HG03565 (cell line): ENCODE measurements at regions not wholly inside any gene's neighbourhood (a gene's known extent, or its start where the extent isn't known, plus 50 kb on each side); places are given as distances from the start of the nearest gene placed in this dataset.
"Not testable (repeated sequence)": the region's sequence is repeated elsewhere in the genome, so short reads cannot be mapped to it uniquely, and the experiment has no call there.

Experiments used
- ATAC-seq: cut with Tn5 transposase; IDR thresholded peaks from one replicate; pipeline ENCODE4 v1.9.1; 2021; ENCODE audit warnings: mild to moderate bottlenecking, moderate library complexity; ENCODE audit not compliant: unreplicated experiment

DNA sequence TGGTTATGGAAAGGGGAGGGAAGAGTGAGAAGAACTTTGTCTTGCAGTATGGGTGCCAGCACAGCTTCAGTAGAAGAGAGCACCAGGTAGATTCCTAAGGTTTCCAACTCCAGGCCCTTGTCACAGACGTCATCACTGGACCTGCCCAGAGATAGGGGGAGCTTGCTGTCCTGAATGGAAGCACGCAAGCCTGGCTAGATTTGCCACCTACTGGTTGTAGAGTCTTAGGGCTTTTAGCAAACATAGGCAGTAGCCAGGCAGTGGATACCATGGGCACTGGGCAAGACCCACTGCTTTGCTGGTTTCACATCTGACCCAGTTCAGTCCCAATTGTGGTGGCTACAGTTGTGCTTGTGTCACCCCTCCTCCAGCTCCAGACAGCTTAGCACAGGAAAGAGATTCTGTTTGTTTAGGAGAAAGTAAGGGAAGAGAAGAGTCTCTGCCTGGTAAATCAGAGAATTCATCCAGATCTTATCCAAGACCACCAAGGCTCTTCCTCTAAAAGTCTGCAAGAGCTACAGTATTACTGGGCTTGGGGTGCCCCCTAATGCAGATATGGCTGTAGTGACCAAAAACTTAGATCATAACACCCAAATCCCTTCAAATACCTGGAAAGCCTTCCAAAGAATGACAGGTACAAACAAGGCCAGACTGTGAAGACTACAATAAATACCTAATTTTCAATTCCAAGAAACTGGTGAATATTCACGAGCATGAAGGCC, 158.9 kb downstream of the HINT1 start:
- ATAC-seq, result no peak

DNA sequence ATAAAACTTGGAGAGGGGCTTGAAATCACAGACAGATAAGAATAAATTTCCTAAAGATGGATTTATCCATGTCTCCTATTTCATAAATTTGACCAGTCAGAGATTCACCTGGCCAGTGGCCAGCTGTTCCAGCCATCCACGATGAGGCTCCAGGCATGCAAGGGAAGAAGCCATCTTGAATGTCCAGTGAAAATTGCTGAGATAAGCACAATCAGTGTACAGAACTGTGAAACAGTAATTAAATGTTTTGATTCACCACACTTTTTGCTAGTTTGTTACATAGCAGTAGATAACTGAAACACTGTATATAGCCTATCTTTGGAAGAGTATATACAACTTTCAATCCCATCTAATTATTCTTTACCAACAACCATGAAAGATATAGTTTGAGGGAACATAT, 163.5 kb downstream of the HINT1 start:
- no peak for ATAC-seq

DNA sequence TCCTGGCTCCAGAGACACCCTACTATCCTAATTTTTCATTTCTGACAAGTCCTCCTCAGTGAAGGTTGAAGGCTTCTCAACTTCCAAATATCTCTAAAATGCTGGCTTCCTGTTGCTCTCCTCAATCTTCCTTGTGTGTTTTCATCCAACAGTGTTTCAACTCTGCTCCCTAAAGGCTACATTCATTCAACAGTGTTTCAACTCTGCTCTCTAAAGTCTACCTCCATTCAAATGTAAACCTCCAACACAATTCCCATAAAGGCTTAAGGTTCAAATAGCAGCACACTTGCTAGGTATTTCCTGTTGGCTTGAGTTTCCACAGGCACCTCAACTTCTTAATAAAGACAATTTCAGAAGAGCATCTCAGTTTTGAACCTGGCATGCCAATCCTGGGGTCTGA, 164.8 kb downstream of the HINT1 start:
- ATAC-seq, result no peak

DNA sequence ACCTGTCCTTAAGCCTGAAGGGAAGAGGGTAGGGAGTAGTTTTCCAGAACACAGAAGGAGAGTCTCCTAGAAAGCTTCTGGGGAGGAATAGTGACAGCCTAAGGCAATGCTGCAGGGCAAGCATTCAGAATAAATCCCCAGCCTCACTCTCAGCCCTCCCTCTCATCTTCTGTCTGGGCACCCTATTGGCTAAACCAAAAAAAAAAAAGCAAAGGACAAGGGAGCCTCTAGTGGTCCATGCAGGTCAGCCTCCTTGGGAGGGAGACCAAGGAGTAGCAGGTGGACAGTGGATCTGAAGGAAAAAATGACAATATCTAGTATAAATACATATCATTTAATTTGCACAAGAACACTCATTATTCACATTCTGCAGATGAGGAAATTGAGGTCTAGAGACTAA, 168.3 kb downstream of the HINT1 start:
- ATAC-seq, result not testable (repeated sequence)

DNA sequence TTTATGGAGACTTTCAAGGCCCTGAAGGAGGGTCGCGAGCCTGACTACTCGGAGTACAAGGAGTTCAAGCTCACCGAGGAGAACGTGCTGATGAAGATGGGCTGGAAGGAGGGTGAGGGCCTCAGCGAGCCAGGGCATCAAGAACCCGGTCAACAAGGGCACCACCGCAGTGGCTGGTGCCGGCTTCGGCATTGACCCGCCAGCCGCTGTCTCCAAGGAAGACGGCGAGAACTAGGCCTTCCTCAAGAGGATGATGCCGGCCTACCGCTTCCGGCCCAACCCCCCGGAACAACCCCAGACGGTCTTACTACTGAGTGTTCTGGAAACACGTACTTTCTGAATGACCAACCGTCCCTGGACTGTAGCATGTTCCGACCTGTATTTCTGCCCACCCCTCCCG, 169.2 kb downstream of the HINT1 start:
- no peak for ATAC-seq

DNA sequence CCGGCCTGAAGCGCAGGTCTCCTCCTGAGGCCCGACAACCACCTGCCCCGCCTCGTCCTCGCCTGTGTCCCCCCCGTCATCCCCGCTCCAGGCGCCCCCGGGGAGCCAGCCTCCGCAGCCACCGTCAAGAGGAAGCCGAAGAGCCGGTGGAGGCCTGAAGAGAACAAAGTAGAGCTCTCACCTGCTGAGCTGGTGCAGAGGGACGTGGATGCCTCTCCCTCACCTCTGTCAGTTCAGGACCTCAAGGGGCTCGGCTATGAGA, 169.9 kb downstream of the HINT1 start:
- no peak for ATAC-seq

DNA sequence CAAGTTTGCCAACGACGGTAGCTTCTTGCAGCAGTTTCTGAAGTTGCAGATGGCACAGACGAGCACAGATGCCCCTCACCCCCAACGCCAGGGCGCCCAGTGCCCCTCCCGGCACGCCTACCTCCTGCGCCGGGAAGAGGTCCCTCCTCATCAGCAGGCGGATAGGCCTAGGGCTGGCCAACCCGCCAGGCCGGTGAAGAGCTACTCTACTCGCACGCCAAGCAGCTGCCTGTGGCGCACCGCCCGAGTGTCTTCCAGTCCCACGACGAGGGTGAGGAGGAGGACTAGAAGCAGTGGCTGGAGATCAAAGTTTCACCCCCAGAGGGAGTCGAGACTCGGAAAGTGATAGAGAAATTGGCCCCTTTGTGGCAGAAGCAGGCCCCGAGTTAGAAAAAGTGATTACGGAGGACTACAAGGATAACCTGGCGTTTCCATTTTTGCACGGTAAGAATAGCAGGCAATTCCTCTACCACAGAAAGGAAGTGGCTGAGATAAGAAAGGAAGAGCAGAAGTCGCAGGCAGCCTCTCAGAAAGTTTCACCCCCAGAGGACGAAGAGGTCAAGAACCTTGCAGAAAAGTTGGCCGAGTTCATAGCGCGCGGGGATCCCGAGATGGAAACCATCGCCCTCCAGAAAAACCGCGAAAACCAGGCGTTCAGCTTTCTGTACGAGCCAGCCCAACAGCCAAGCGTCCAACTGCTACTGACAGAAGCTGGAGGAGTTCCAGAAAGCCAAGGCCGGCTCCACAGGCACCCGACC, 170.4 kb downstream of the HINT1 start:
- no peak for ATAC-seq

DNA sequence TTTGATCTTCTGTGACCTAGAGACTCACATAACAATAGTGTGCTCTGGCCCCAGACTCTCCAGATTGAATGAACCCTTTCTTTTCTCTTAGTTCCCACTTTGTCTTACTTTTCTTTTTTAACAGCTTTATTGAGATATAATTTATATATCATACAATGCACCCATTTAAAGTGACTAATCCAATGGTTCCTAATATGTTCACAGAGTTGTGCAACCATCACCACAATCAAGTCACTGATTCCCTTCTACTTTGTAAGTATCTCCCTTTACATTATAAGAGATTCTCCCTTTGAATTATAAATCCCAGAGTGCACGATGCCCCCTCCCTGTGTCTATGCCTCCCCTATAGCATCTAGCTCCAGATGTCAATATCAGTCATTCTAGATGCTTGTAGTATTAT, 172.4 kb downstream of the HINT1 start:
- ATAC-seq, result no peak

DNA sequence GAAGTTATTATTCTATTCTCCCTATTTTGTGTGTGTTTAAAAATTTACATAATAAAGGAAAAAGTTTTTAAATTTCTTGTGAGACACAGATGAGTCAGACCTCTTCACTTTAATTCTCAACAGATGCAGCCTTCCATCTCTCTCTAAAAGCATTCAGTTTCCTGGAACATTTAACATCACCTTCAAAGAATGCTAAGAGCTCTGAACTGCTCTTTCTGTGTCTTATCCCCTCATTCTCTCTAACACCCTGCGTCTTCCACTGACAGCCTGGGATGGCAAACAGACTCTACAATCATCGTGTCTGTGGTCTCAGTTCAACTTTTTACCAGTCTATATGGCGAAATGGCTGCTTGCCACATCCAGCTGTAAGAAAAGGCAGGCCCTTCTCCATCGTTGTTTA, 173.0 kb downstream of the HINT1 start:
- ATAC-seq, result no peak

DNA sequence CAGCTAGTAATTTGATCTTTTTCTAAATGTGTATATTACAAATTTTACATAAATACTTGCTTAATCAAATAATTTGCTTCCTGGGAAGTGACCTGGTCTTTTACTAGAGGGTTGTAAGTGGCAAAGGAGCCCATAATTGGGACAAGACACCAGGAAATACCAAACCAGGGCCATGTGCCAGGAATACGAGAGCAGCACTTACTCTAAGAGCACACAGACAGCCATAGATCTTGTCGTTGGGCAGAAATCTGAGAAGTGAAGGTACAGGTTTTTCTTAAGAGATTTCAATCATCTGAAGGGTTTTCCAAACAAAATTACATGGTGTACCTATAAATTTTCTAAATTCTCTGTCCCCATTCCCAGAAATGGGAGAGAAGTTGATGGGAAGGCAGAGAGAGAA, 179.3 kb downstream of the HINT1 start:
- no peak for ATAC-seq

DNA sequence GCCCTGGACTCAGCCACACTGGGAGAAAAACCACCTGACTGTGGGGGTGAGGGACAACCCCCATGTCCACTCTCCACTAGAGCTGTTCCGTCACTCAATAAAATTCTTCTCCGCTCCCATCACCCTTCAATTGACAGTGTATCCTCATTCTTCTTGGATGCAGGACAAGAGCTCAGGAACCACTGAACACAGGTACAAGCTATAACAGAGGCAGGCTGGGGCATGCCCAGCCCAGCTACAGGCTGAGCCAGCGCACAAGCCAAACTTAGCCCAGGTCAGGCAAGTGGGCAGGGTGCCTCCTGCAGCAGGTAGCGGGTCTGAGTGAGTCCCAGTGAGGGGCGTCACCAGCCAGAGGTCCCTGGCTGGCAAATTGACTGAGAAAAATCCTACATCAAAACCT, 183.4 kb downstream of the HINT1 start:
- ATAC-seq, result no peak

DNA sequence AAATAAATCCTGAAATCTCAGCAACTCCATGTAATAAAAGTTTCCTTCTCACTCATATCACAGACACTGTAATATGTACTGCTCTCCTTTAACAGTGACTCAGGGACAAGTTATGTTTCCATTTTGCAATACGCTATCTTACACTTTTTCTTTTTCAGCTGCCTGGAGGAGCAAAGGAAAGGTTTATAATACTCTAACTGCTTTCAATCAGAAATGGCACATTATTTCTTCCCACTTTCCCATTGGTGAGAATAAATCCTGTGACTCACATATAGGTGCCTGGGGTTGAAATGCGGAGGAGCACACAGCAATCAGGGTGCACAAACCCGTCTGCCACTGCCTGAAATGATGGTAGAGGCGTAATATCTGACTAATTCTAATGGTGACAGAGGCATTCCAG, 186.6 kb downstream of the HINT1 start:
- no peak for ATAC-seq

DNA sequence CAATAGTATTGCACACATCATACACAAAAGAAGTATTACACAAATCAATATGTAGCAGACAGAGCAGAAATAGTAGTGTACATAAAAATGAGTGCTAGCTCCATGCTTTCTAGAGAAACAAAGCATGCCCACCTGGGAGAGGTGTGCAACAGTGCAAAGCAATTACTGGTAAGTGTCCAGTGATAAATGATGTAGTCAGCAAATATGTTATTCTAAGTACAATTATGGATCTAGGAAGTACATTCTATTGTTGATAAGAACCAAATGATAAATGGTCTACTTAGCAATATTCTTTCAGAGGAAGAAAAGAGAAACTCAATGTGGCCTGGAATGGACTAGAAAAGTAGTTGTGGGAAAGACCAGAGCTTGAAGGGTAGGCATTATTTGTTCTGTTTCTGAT, 188.6 kb downstream of the HINT1 start:
- no peak for ATAC-seq

DNA sequence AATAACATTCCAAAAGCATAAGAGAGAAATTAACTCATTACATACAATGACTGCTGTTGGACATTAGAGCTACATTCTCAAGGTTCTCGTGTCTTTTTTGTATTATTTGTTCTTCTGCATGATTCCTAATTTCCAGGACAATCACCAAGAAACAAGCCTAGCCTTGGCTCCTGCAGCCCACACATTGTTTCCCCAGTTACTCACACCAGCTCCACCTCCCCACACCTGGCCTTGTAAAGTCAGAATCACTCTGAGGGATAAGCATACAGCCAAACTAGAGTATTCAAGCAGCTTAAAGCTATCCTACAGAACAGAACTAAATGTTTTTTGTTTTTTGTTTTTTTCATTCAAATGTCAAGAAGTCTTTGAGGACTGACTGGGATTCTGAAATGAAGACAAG, 189.2 kb downstream of the HINT1 start:
- ATAC-seq, result no peak

DNA sequence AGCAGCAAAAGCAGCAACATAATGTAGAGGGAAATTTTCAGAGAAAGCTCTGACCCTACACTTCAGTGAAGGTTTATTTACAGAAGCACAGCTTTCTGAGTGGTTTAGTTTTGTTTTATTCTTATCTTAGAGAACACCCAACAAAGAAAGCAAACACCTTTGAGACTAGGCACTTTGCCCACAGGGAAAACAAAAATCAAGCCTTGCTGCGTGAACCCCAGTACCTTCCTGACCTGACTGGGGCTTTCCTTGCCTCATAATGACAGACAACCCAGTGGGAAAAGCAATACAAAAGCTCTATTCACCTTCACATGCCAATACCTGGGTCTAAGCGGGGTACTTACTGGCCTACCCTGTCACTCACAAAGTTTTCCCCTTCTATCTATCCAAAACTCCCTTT, 189.8 kb downstream of the HINT1 start:
- ATAC-seq, result no peak

DNA sequence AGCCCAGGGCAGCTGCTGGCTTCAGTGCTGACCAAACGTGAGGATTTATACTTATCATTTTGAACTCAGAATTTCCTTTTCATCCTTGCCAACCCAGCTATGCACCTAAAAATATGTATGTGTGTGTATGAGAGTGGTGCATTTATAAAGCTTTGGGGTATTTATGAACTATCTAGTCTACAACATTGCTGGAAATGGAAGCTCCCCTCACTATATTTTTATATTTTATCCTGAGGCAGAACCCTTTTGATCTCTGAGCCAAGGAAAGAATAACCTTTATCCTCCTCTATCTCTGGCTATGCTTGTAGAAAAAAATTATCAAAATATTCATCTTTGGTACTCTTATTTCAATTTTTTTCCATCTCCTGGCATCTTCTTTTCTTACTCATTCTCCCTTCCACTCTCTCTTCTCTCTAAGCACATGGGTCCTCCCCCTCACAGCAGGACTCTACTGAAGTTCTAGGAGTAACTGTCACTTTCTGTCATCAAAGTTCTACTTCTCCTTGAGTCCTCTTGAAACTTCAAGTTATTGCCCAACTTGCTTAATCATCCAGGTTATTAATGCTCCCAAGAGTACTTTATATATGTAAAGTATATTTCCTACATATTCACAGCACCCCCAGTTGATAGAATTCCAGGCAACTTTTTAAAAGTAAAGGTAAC, 190.9 kb downstream of the HINT1 start:
- ATAC-seq, result no peak

DNA sequence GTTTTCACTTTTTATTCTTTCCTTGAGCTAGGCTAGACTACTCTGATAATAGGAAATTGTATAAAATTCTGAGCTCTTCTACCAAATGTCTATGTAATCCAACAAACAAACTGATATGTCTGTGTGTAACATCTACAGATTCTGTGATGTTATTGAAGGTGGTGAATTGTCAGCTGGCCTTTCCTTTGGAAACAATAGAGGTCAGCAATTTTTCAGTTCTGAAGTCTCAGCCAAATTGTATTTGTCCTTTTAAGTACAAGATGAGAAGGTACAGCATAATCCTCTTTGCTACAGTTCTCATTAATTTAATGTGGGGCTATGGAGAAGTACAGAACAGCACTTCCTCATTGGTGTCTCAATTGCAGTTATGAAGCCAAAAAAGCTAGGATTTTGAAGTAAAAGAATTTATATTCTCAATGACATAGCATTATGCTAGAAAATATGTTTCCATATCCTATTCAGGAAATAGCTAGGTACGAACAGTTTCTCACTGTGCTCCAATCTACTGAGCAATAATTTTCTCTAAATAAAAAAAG, 198.0 kb downstream of the HINT1 start:
- no peak for ATAC-seq

DNA sequence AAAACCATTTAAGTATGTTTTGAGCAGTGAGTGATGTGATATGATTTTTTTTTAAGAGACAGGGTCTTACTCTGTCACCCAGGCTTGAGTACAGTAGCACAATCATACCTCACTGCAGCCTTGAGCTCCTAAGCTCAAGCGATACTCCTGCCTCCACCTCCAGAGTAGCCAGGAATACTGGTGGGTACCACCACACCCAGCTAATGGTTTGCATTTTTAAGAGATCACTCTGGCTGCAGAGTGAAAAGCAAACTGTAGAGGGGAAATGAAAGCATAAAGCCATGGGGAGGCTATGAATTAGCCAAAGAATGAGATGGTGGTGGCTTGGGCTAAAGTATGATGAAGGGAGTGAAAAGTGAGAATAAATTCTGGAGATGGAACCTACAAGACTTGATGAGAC, 199.1 kb downstream of the HINT1 start:
- no peak for ATAC-seq

DNA sequence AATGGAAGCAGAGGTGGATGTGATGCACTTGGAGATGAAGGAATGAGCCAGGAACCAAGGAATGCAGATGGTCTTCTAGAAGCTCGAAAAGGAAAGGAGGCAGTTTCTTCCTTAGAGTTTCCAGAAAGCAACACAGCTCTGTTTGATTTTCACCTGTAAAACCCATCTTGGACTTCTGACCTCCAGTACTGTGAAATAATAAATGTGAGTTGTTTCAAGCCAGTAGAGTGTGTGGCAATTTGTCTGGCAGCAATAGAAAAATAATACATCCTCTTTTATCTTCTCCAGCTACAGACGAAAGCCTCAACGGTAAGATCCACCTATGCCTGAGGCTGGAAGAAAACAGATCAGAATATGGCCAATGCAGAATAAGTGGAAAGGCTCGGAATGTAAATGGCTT, 199.7 kb downstream of the HINT1 start:
- no peak for ATAC-seq

DNA sequence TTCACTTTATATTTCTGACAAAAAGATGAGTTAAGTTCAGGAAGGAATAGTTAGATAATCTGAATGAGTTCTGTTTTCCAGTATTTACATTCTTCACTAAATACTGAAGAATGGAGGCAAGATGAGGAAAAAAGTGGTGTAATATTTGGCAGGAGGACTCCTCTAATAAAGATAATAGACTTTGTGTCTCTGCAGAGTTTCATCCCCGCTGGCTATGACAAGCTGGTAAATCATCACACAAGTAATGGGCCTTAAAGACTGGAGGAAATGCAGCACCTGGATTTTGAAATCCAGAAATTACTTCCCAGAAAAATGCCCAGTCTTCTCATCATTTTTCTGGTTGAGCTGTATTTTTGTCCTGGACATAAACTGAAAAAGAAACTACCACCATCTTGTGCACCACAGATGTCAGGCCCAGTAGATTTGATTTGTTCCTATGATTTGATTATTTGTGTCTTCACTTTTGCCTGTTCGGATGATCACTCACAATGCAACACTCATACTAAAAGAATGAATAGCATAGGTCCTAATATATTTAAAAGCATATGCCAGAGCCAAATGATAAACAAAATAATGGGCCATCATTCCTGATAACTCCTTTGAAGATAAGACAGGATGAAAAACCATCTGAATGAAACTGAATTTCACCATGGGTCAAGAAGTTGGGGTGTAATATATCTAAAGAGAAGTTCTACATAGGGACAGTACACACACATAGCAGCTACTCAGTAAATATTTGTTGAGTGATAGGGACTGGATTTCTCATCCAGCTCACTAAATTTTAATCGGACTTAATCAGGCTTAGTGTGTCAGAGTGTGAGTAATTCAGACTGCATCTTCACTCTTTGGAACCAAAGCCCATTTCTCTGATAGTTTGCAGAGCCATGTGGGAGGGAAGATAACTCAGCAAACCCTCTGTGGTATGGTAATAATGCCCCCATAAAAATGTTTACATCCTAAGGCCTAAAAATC, 200.5 kb downstream of the HINT1 start:
- ATAC-seq, result no peak

DNA sequence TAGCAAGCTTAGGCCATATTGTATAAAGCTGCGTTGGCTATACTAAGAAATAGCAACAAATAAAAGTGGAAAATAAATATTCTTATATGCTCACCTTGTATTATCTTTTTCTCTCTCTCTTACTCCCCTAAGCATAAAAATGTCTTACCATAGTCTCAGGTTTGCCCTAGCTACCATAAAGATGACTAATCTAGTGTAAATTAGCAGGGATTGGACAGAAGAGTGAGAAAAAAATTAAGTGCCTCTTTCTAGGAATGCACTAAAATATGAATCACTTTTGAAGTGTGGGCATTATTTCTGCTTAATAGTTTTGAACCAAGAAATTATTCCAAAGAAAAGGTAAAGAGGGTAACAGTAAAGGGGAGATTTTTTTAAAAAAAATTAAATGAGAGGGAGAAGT, 201.3 kb downstream of the HINT1 start:
- ATAC-seq, result no peak
